ENCODE measurements at regions not wholly inside any gene's neighbourhood (a gene's known extent, or its start where the extent isn't known, plus 50 kb on each side); places are given as distances from the start of the nearest gene placed in this dataset.

- Histone ChIP-seq H3K27ac (no peak overlapping the region), H3K4me1 (no peaks in the 10 kb centered on the region), H3K27me3 (ENCODE audit: insufficient read depth in 3 of 3, low read length in 2 of 3) (no peaks in the 10 kb centered on the region), H3K9me3 (no peaks in the 10 kb centered on the region), H3K4me3 (no peak overlapping the region), H3K36me3 (ENCODE audit: insufficient read depth in 1 of 2, low read depth in 1 of 2) (no peaks in the 10 kb centered on the region)
- TF ChIP-seq CTCF (IDR thresholded peaks at IDR 0.05), result no peak
- intact Hi-C loops (cut with DNase I), result no loop called here
- DNase-seq (no peak), ATAC-seq (no peak)
- 51 to 74% (median 68%) methylated on average over 3 of the region's 3 CpGs for WGBS, 3 donors
Measured at GRCh38 chr3:164470471-164470870, 607.8 kb downstream of the SI start.

GRCh38 chr3:164468055-164468454 is 610.2 kb downstream of the SI start:
- ATAC-seq, result no peak
- Histone ChIP-seq H3K4me1 (no peaks in the 10 kb centered on the region), H3K9me3 (no peaks in the 10 kb centered on the region), H3K4me3 (no peak overlapping the region), H3K27me3 (ENCODE audit: insufficient read depth in 3 of 3, low read length in 2 of 3) (no peaks in the 10 kb centered on the region), H3K36me3 (ENCODE audit: insufficient read depth in 1 of 2, low read depth in 1 of 2) (no peaks in the 10 kb centered on the region), H3K27ac (no peak overlapping the region)
- 45 to 69% (median 57%) methylated on average over 6 of the region's 6 CpGs for WGBS, 3 donors
- intact Hi-C loops (cut with DNase I), result no loop called here
- no peak for TF ChIP-seq CTCF (IDR thresholded peaks at IDR 0.05)
- DNase-seq, result no peak

- 77 to 86% (median 78%) methylated on average over 1 of the region's 1 CpG for WGBS, 3 donors
- Histone ChIP-seq H3K4me1 (no peaks in the 10 kb centered on the region), H3K27ac (no peak overlapping the region), H3K36me3 (ENCODE audit: insufficient read depth in 1 of 2, low read depth in 1 of 2) (no peaks in the 10 kb centered on the region), H3K4me3 (no peak overlapping the region), H3K9me3 (no peaks in the 10 kb centered on the region), H3K27me3 (ENCODE audit: insufficient read depth in 3 of 3, low read length in 2 of 3) (no peaks in the 10 kb centered on the region)
- TF ChIP-seq CTCF (IDR thresholded peaks at IDR 0.05), result no peak
- DNase-seq, result no peak
- intact Hi-C loops (cut with DNase I), result no loop called here
- ATAC-seq, result no peak
Measured at GRCh38 chr3:164467007-164467406, 611.3 kb downstream of the SI start.

- intact Hi-C loops (cut with DNase I), result no loop called here
- Histone ChIP-seq H3K4me3 (no peak overlapping the region), H3K36me3 (ENCODE audit: insufficient read depth in 1 of 2, low read depth in 1 of 2) (no peaks in the 10 kb centered on the region), H3K27me3 (ENCODE audit: insufficient read depth in 3 of 3, low read length in 2 of 3) (no peaks in the 10 kb centered on the region), H3K27ac (no peak overlapping the region), H3K4me1 (no peaks in the 10 kb centered on the region), H3K9me3 (no peaks in the 10 kb centered on the region)
- no peak for ATAC-seq
- 87 to 91% (median 90%) methylated on average over 2 of the region's 2 CpGs for WGBS, 3 donors
- DNase-seq, result no peak
- TF ChIP-seq CTCF (IDR thresholded peaks at IDR 0.05), result no peak
Measured at GRCh38 chr3:164465172-164465571, 613.1 kb downstream of the SI start.

- H3K36me3 ChIP-seq (ENCODE audit: insufficient read depth in 1 of 2, low read depth in 1 of 2), result no peaks in the 10 kb centered on the region
- WGBS, 3 donors, result 30 to 45% (median 38%) methylated on average over 3 of the region's 3 CpGs
- no peak overlapping the region for H3K4me3 ChIP-seq
- H3K27me3 ChIP-seq (ENCODE audit: insufficient read depth in 3 of 3, low read length in 2 of 3), result no peaks in the 10 kb centered on the region
- no peak for TF ChIP-seq CTCF (IDR thresholded peaks at IDR 0.05)
- H3K4me1 ChIP-seq, result no peaks in the 10 kb centered on the region
- no peaks in the 10 kb centered on the region for H3K9me3 ChIP-seq
- ATAC-seq (no peak), DNase-seq (no peak)
- no peak overlapping the region for H3K27ac ChIP-seq
- intact Hi-C loops (cut with DNase I), result no loop called here
Measured at GRCh38 chr3:164460851-164461250, 617.4 kb downstream of the SI start.

Measured in psoas muscle (tissue), 7 donors.